HEK293 (cell line): ENCODE measurements at regions not wholly inside any gene's neighbourhood (a gene's known extent, or its start where the extent isn't known, plus 50 kb on each side); places are given as distances from the start of the nearest gene placed in this dataset.
A peak's percentile ranks its signal among the peaks of the same experiment; 100 is the strongest.

Experiments used
- CTCF ChIA-PET: fragments of 350-600 bp; formaldehyde crosslinking; extraction: SDS; loops from one replicate; lab custom pipeline; 2021; ENCODE audit warnings: antibody characterized with exemption; lab: Yijun Ruan, JAX
- POLR2A ChIA-PET: fragments of 300-600 bp; formaldehyde crosslinking; extraction: SDS; loops from one replicate; lab custom pipeline; 2020; ENCODE audit warnings: antibody characterized with exemption, inconsistent platforms; lab: Yijun Ruan, JAX
- H3K27ac ChIP-seq: fragments of 200-500 bp; sonication (Bioruptor generic); 2 replicates; pipeline ENCODE4 v1.5.1; 2014; ENCODE audit warnings: low read depth, low read length, control low read depth, inconsistent platforms; ENCODE audit errors: extremely low read depth
- H3K36me3 ChIP-seq, 2 experiments: fragments of 200-500 bp in 1 of 2; sonication (Bioruptor generic) in 1 of 2; 1 replicate in 1 of 2; 2 replicates in 1 of 2; pipeline ENCODE4 v1.5.1; 2014 to 2017; ENCODE audit warnings: inconsistent platforms in 2 of 2, low read length in 2 of 2; ENCODE audit not compliant: control insufficient read depth in 2 of 2, insufficient read depth in 1 of 2
- H3K4me1 ChIP-seq: fragments of 200-500 bp; sonication (Bioruptor generic); 2 replicates; pipeline ENCODE4 v1.5.1; 2014; ENCODE audit warnings: mild to moderate bottlenecking, low read length, inconsistent platforms; ENCODE audit not compliant: control insufficient read depth, insufficient read depth
- H3K4me3 ChIP-seq: 2 replicates; pipeline ENCODE4 v1.5.1; 2011; ENCODE audit warnings: low read depth, mild to moderate bottlenecking, control low read depth, low read length, moderate library complexity
- H3K9me3 ChIP-seq: fragments of 200-500 bp; sonication (Bioruptor generic); 2 replicates; pipeline ENCODE4 v1.5.1; 2014; ENCODE audit warnings: low read depth, low read length, inconsistent platforms; ENCODE audit not compliant: control insufficient read depth, insufficient read depth
- BCL11A ChIP-seq: fragments of 450-650 bp; formaldehyde crosslinking; IDR thresholded peaks from 2 replicates; pipeline ENCODE4 v1.5.1; 2016; ENCODE audit warnings: low read depth, missing biosample characterization, missing genetic modification characterization
- GFI1B ChIP-seq: fragments of 450-650 bp; formaldehyde crosslinking; IDR thresholded peaks from 2 replicates; pipeline ENCODE4 v1.5.1; 2016; ENCODE audit warnings: missing biosample characterization, missing genetic modification characterization
- GLI4 ChIP-seq: fragments of 450-650 bp; formaldehyde crosslinking; IDR thresholded peaks from 2 replicates; pipeline ENCODE4 v1.5.1; 2016; ENCODE audit warnings: missing biosample characterization, missing genetic modification characterization
- GLIS1 ChIP-seq: fragments of 450-650 bp; formaldehyde crosslinking; IDR thresholded peaks from 2 replicates; pipeline ENCODE4 v1.5.1; 2016; ENCODE audit warnings: missing biosample characterization, missing genetic modification characterization
- GLIS2 ChIP-seq: fragments of 450-650 bp; formaldehyde crosslinking; IDR thresholded peaks from 2 replicates; pipeline ENCODE4 v1.5.1; 2016; ENCODE audit warnings: missing biosample characterization, missing genetic modification characterization
- HOXC10 ChIP-seq: sonication (generic); formaldehyde crosslinking; IDR thresholded peaks from 2 replicates; pipeline ENCODE4 v1.8.1; 2023; ENCODE audit warnings: mild to moderate bottlenecking, missing genetic modification reagents
- KLF16 ChIP-seq: fragments of 450-650 bp; formaldehyde crosslinking; IDR thresholded peaks from 2 replicates; pipeline ENCODE4 v1.5.1; 2017; ENCODE audit warnings: missing biosample characterization, missing genetic modification characterization
- MEIS1 ChIP-seq: sonication (generic); formaldehyde crosslinking; IDR thresholded peaks from 2 replicates; pipeline ENCODE4 v1.8.1; 2022; ENCODE audit warnings: missing genetic modification reagents, mild to moderate bottlenecking, borderline replicate concordance
- MZF1 ChIP-seq: fragments of 450-650 bp; formaldehyde crosslinking; IDR thresholded peaks from 2 replicates; pipeline ENCODE4 v1.5.1; 2017; ENCODE audit warnings: missing biosample characterization, missing genetic modification characterization, borderline replicate concordance
- PRDM1 ChIP-seq: fragments of 450-650 bp; formaldehyde crosslinking; IDR thresholded peaks from 2 replicates; pipeline ENCODE4; 2016; ENCODE audit warnings: missing biosample characterization, missing genetic modification characterization
- SP3 ChIP-seq: fragments of 450-650 bp; formaldehyde crosslinking; IDR thresholded peaks from 2 replicates; pipeline ENCODE4 v1.5.1; 2016; ENCODE audit warnings: missing biosample characterization, missing genetic modification characterization
- YY2 ChIP-seq: fragments of 450-650 bp; formaldehyde crosslinking; IDR thresholded peaks from 2 replicates; pipeline ENCODE4 v1.5.1; 2016; ENCODE audit warnings: missing biosample characterization, missing genetic modification characterization
- ZBTB21 ChIP-seq: fragments of 450-650 bp; formaldehyde crosslinking; IDR thresholded peaks from 2 replicates; pipeline ENCODE4 v1.5.1; 2017; ENCODE audit warnings: missing biosample characterization, missing genetic modification characterization
- ZEB2 ChIP-seq: fragments of 450-650 bp; formaldehyde crosslinking; IDR thresholded peaks from 2 replicates; pipeline ENCODE4 v1.5.1; 2016; ENCODE audit warnings: missing biosample characterization, missing genetic modification characterization
- ZNF112 ChIP-seq: fragments of 450-650 bp; formaldehyde crosslinking; IDR thresholded peaks from 2 replicates; pipeline ENCODE4 v1.5.0; 2017; ENCODE audit warnings: missing biosample characterization, missing genetic modification characterization
- ZNF138 ChIP-seq: fragments of 450-650 bp; formaldehyde crosslinking; IDR thresholded peaks from 2 replicates; pipeline ENCODE4 v1.5.1; 2016; ENCODE audit warnings: missing biosample characterization, missing genetic modification characterization, borderline replicate concordance
- ZNF157 ChIP-seq: fragments of 450-650 bp; formaldehyde crosslinking; IDR thresholded peaks from 2 replicates; pipeline ENCODE4 v1.5.1; 2016; ENCODE audit warnings: missing biosample characterization, missing genetic modification characterization
- ZNF274 ChIP-seq, 2 experiments: fragments of 200-500 bp in 1 of 2; fragments of 450-650 bp in 1 of 2; sonication (Bioruptor generic) in 1 of 2; formaldehyde crosslinking in 1 of 2; IDR thresholded peaks; 2 replicates each; pipeline versions ENCODE4 v1.5.1 to v1.6.1; 2014 to 2016; ENCODE audit warnings: borderline replicate concordance in 1 of 2, inconsistent platforms in 1 of 2, low read length in 1 of 2, missing biosample characterization in 1 of 2, missing genetic modification characterization in 1 of 2
- ZNF324 ChIP-seq: fragments of 450-650 bp; formaldehyde crosslinking; IDR thresholded peaks from 2 replicates; pipeline ENCODE4 v1.5.1; 2016; ENCODE audit warnings: missing biosample characterization, missing genetic modification characterization
- ZNF48 ChIP-seq: fragments of 450-650 bp; formaldehyde crosslinking; IDR thresholded peaks from 2 replicates; pipeline ENCODE4 v1.5.1; 2016; ENCODE audit warnings: missing biosample characterization, missing genetic modification characterization
- ZNF548 ChIP-seq: fragments of 450-650 bp; formaldehyde crosslinking; IDR thresholded peaks from 2 replicates; pipeline ENCODE4 v1.5.1; 2016; ENCODE audit warnings: missing biosample characterization, missing genetic modification characterization
- ZNF558 ChIP-seq: fragments of 450-650 bp; formaldehyde crosslinking; IDR thresholded peaks from 2 replicates; pipeline ENCODE4 v1.5.1; 2016; ENCODE audit warnings: missing biosample characterization, missing genetic modification characterization
- ZNF560 ChIP-seq: fragments of 450-650 bp; formaldehyde crosslinking; IDR thresholded peaks from 2 replicates; pipeline ENCODE4 v1.5.1; 2017; ENCODE audit warnings: missing biosample characterization, missing genetic modification characterization, borderline replicate concordance
- ZXDB ChIP-seq: fragments of 450-650 bp; formaldehyde crosslinking; IDR thresholded peaks from 2 replicates; pipeline ENCODE4 v1.5.1; 2016; ENCODE audit warnings: missing biosample characterization, missing genetic modification characterization
- TF ChIP-seq, protein P1 (sequence below): fragments of 450-650 bp; formaldehyde crosslinking; IDR thresholded peaks from 2 replicates; pipeline ENCODE4 v1.5.1; 2016; ENCODE audit warnings: missing biosample characterization, missing genetic modification characterization
- TF ChIP-seq, protein P2 (sequence below): fragments of 450-650 bp; formaldehyde crosslinking; IDR thresholded peaks from 2 replicates; pipeline ENCODE4 v1.5.1; 2016; ENCODE audit warnings: missing biosample characterization, missing genetic modification characterization
- TF ChIP-seq, protein P3 (sequence below): fragments of 450-650 bp; formaldehyde crosslinking; IDR thresholded peaks from 2 replicates; pipeline ENCODE4 v1.5.1; 2017; ENCODE audit warnings: missing biosample characterization, missing genetic modification characterization
- TF ChIP-seq, protein P4 (sequence below): fragments of 450-650 bp; formaldehyde crosslinking; IDR thresholded peaks from 2 replicates; pipeline ENCODE4 v1.5.1; 2017; ENCODE audit warnings: missing biosample characterization, mild to moderate bottlenecking, missing genetic modification characterization, moderate library complexity
- TF ChIP-seq, protein P5 (sequence below): fragments of 450-650 bp; formaldehyde crosslinking; IDR thresholded peaks from 2 replicates; pipeline ENCODE4 v1.5.1; 2016; ENCODE audit warnings: missing biosample characterization, missing genetic modification characterization

DNA sequence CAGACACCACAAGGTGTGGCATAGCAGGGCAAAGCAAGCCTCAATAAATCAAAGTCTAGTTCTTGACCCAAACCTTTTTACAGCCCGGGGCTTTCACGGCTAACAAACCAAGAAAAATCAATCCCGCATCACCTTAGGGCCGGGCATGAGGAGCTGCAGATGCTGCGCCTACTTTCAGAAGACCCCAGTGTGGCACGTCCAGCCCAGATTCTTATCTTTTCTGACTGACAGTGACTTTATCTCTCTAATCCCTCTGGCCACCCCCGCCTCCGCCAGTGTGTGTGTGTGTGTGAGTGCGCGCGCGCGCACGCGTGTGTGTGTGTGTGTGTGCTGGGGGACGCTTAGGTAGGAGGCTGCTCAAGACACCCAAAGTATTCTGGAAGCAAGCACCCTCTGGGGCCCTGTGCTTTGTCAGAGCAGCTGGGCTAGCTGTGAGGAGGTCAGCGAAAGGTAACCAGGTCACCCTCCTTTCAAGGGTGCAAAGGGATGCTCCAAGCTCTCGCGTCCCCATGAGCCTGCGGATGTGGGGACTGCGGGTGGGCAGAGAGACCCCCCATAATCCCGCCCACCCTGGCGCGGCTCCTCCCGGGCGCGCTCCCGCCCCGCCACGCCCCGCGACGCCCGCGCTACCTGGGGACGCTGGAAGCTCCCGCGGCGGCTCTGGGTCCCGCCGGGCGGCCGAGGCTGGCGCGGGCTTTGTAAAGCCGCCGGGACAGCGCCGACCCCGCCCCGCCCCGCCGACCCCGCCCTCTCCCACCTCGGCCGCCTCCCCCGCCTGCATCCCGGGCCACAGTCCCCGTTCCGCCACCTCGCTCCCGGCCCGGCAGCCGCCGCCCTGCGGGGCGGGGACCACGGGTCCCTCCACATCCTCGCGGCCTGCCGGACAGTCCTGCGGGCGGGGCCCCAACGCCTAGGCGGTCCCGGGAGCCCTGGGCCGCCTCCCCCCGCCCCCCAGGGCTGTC lies 57.1 kb upstream of the RHOBTB1 start:
- POLR2A ChIA-PET: interaction anchor here (0.9 kb wide), 1 partner anchor 11 kb away, joined by 3 read pairs; no protein-coding TSS in a partner anchor
- CTCF ChIA-PET: no interaction called here
- H3K4me1 ChIP-seq: peaks cover 3% of the 10 kb centered on the region; the same call in 1 of the 2 replicates
- H3K27ac ChIP-seq: peak overlapping the region; percentile 62; the same call in 1 of the 2 replicates
- no peaks in the 10 kb centered on the region for H3K36me3 ChIP-seq
- H3K4me3 ChIP-seq: peak overlapping the region; percentile 62
- H3K9me3 ChIP-seq: no peaks in the 10 kb centered on the region
- TF ChIP-seq, protein P1, sequence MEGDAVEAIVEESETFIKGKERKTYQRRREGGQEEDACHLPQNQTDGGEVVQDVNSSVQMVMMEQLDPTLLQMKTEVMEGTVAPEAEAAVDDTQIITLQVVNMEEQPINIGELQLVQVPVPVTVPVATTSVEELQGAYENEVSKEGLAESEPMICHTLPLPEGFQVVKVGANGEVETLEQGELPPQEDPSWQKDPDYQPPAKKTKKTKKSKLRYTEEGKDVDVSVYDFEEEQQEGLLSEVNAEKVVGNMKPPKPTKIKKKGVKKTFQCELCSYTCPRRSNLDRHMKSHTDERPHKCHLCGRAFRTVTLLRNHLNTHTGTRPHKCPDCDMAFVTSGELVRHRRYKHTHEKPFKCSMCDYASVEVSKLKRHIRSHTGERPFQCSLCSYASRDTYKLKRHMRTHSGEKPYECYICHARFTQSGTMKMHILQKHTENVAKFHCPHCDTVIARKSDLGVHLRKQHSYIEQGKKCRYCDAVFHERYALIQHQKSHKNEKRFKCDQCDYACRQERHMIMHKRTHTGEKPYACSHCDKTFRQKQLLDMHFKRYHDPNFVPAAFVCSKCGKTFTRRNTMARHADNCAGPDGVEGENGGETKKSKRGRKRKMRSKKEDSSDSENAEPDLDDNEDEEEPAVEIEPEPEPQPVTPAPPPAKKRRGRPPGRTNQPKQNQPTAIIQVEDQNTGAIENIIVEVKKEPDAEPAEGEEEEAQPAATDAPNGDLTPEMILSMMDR: no peak
- TF ChIP-seq ZBTB21 (tag by site-specific recombination) (no peak), KLF16 (peak; percentile 92), ZNF558 (no peak), GLIS2 (peak; percentile 82), HOXC10 (CRISPR knock-in tag) (no peak), ZNF138 (tag by site-specific recombination) (no peak), ZNF48 (no peak), ZNF157 (tag by site-specific recombination) (no peak), YY2 (tag by site-specific recombination) (no peak), ZNF112 (tag by site-specific recombination) (no peak), GLI4 (tag by site-specific recombination) (no peak), ZNF560 (tag by site-specific recombination) (no peak), MZF1 (tag by site-specific recombination) (peak; percentile 42; the same call in 1 of the 2 replicates), PRDM1 (tag by site-specific recombination) (peak; percentile 12; the same call in 1 of the 2 replicates), ZXDB (peak; percentile 78), GLIS1 (tag by site-specific recombination) (peak; percentile 48), GFI1B (tag by site-specific recombination) (peak; percentile 52), SP3 (tag by site-specific recombination) (peak; percentile 67), ZNF274 (IDR thresholded peaks at IDR 0.05; ENCODE audit: low read length) (no peak), ZNF274 (tag by site-specific recombination; IDR thresholded peaks at IDR 0.05; ENCODE audit: borderline replicate concordance) (no peak), BCL11A (tag by site-specific recombination) (peak; percentile 85), ZEB2 (tag by site-specific recombination) (peak; percentile 77), ZNF324 (tag by site-specific recombination) (0 out of 2 replicates have a peak, but pooled peaks have one; percentile 52), ZNF548 (no peak), MEIS1 (CRISPR knock-in tag) (no peak)
- TF ChIP-seq, protein P2, sequence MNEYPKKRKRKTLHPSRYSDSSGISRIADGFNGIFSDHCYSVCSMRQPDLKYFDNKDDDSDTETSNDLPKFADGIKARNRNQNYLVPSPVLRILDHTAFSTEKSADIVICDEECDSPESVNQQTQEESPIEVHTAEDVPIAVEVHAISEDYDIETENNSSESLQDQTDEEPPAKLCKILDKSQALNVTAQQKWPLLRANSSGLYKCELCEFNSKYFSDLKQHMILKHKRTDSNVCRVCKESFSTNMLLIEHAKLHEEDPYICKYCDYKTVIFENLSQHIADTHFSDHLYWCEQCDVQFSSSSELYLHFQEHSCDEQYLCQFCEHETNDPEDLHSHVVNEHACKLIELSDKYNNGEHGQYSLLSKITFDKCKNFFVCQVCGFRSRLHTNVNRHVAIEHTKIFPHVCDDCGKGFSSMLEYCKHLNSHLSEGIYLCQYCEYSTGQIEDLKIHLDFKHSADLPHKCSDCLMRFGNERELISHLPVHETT (tag by site-specific recombination): peak; percentile 80
- TF ChIP-seq, protein P3, sequence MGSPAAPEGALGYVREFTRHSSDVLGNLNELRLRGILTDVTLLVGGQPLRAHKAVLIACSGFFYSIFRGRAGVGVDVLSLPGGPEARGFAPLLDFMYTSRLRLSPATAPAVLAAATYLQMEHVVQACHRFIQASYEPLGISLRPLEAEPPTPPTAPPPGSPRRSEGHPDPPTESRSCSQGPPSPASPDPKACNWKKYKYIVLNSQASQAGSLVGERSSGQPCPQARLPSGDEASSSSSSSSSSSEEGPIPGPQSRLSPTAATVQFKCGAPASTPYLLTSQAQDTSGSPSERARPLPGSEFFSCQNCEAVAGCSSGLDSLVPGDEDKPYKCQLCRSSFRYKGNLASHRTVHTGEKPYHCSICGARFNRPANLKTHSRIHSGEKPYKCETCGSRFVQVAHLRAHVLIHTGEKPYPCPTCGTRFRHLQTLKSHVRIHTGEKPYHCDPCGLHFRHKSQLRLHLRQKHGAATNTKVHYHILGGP (tag by site-specific recombination): peak; percentile 40; the same call in 1 of the 2 replicates
- TF ChIP-seq, protein P4, sequence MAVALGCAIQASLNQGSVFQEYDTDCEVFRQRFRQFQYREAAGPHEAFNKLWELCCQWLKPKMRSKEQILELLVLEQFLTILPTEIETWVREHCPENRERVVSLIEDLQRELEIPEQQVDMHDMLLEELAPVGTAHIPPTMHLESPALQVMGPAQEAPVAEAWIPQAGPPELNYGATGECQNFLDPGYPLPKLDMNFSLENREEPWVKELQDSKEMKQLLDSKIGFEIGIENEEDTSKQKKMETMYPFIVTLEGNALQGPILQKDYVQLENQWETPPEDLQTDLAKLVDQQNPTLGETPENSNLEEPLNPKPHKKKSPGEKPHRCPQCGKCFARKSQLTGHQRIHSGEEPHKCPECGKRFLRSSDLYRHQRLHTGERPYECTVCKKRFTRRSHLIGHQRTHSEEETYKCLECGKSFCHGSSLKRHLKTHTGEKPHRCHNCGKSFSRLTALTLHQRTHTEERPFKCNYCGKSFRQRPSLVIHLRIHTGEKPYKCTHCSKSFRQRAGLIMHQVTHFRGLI (tag by site-specific recombination): 0 out of 2 replicates have a peak, but pooled peaks have one; percentile 14
- TF ChIP-seq, protein P5, sequence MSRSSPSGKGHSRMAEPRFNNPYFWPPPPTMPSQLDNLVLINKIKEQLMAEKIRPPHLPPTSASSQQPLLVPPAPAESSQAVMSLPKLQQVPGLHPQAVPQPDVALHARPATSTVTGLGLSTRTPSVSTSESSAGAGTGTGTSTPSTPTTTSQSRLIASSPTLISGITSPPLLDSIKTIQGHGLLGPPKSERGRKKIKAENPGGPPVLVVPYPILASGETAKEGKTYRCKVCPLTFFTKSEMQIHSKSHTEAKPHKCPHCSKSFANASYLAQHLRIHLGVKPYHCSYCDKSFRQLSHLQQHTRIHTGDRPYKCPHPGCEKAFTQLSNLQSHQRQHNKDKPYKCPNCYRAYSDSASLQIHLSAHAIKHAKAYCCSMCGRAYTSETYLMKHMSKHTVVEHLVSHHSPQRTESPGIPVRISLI: 0 out of 2 replicates have a peak, but pooled peaks have one; percentile 42
